ENCODE measurements at regions not wholly inside any gene's neighbourhood (a gene's known extent, or its start where the extent isn't known, plus 50 kb on each side); places are given as distances from the start of the nearest gene placed in this dataset.

- DNase-seq = no peak
These were observed 297.9 kb downstream of the IRF8 start for GRCh38 chr16:86196687-86197391.

DNA sequence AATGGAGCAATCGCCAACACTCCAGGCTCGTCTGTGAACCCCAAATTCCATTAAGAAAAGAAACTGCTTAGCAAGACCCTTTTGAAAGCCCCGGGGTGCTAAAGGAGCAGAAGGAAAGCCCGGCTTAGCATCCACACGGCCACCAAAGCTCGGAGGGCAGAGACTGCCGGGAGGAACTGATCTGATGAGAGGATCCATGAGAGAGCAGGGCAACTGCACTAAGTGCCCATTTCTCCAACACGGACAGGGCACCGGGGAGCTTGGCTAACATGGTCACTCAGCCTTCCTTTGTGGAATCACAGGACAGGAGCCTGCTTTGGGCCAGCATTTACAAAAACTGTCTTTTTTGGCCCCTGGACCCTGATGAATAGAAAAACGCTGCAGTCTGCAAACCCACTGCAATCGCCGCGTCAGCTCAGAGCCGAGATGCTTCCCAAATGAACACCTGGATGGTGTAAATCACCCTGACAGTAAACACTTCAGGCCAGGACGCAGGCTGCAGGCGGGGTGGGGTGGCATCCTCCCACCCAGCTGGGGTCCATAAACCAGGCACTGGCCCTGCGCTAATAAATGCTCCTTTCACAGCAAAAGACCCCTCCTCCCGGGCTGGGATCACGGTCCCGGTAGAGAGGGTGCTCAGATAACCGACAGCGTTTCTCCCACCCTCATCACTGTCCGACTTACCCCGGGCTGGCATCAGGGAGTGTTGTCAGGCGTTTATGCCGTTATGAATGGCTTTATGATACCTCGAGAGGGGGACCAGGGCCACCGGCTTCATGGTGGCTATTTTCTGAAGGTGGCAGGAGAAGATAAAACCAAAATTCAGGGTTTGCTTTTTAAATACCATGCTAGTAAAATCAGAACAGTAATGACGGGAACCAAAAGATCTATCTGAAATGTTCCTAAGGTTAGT, 299.5 kb downstream of the IRF8 start:
- DNase-seq = peak; percentile 56

DNA sequence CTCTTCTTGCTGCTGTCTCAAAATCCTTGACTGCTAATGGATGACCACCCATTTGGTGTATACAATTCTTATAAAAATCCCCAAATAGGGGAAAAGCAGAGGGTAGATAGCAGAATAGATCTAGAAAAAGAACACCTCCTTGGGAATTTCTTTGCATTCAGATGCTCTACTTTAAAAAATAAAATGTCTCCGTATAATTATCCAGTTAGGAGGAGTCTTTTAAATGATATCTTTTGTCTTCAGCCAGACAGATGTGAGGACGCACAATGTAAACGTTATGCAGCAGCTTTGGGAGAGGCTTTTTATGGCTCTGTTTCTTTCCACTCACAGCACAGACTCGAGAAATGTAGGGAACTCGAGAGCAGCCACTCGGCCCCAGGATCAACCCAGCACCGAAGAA, 300.2 kb downstream of the IRF8 start:
- no peak for DNase-seq

- no peak for DNase-seq
These were observed 301.1 kb downstream of the IRF8 start for GRCh38 chr16:86199871-86200695.

GRCh38 chr16:86200722-86201121, 301.8 kb downstream of the IRF8 start:
- DNase-seq = no peak

DNA sequence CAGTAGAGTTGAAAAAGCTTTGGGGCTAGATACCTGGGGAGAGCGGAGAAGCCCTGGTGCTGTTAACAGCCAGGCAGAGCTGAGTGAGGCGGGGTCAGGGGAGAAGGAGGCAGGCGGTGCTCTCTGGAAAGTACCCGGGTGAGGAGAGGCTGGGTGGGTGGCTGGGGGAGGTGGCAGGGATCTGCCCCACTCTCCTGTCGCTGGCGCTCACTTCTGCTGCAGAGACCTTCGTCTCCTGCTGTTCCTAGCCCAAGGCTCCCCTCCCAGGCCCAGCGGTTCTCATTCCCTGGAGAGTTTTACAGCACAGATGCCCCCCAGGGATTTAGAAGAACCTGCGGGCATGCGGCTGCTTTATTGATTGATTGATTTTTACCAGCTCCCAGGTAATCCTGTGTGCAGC, 302.8 kb downstream of the IRF8 start:
- no peak for DNase-seq

GRCh38 chr16:86202267-86202666, 303.3 kb downstream of the IRF8 start:
- no peak for DNase-seq

GRCh38 chr16:86202760-86203426, 303.9 kb downstream of the IRF8 start:
- no peak for DNase-seq

DNA sequence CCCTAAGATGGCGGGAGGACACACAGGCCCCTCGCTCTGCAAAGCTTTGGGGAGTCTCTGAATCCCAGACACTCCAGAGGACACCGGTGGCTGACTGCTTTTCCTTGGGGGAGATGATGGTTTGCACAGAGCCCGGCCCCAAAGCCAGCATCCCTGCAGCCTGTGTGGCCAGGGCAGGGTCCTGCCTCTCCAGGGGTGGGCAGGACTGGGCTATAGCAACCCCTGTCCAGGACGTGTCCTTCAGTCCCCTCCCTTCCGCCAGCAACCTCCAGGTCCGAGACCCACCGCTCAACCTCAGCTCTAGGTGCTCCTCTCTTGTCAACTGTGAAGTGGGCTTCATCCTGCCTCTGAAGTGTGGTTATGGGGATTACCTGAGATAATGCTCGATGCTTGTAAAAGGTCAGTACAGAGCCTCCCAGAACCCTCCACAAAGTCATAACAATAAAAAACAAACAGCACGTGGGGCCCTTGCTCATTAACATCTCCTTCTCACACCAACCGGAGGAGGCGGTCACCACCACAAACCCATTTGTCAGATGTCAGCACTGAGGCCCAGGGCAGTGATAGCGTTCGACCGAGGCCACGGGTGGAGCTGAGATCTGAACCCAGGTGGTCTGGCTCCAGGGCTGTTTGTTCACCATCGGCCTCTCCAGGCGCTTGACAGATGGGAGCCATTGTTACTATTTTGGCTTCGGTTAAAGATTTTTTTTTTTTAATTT, 304.8 kb downstream of the IRF8 start:
- no peak for DNase-seq

DNA sequence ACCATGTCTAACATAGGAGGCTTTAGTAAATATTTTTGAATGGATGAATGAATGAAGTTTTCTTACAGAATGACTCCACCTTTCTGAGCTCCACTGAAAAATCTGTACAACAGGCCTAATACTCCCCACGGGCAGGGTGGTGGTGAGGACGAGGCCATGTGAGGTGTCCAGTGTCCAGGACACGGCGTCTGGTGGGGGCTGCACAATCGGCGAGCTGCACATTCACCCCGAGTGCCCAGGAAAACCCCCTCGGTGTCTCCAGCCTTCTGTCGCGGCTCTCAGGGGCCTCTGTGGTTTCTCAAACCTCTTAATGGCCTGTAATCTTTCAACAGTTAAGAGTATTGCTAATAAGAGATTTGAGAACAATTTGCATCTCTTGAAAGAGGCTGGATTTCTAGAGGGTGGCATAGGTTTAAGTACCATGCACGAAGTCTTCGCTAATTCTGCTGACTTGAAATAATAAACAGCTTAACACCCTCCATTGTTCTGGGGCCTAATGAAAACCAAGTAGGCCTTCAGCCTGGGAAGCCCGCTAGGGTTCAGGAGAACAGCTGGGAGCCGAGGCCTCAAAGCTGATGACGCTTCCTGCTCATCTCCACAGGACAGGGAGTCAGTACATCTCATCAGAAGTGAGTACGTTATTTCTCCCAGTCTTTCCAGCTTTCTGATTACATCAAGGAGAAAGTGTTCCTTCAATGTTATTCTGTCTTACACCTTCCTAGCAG, 304.6 kb upstream of the FOXF1 start:
- no peak for DNase-seq

DNA sequence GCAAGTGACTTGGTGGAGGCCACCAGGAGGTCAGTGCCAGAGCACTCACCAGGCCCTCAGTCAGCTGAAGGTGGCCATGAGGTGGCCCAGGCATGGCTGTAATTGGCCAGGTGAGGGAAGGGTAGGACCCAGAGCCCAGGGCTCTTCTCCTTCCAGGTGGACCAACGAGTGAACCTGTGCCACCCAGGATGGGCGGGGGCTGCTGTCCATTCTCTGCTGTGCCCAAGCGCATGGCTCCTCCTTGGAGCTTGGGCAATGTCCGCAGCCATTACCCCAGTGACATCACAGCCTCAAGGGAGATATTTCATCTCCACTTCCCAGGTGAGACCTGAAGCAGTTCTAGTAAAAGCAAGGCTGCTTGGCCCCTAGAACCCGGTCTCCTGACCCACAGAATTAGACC, 303.0 kb upstream of the FOXF1 start:
- no peak for DNase-seq

DNA sequence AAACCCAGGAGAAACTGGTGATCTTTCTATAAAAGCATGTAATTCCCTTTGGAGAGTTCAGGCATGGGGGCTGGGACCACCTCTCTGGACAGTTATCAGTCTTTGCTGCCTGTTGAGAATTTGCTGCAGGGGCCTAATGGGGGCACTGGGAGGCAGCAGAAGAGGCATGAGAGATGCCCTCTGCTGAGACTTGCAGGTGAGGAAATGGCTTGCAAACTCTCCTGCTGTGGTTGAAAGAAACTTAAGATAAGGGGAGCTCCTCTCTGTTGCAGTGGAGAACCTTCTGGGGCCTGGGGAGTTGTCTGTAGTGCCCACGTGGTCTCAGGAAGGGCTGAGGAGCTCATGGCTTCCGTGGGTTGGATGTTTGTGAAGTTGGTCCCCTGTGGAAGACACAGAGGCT, 301.1 kb upstream of the FOXF1 start:
- DNase-seq = no peak

DNA sequence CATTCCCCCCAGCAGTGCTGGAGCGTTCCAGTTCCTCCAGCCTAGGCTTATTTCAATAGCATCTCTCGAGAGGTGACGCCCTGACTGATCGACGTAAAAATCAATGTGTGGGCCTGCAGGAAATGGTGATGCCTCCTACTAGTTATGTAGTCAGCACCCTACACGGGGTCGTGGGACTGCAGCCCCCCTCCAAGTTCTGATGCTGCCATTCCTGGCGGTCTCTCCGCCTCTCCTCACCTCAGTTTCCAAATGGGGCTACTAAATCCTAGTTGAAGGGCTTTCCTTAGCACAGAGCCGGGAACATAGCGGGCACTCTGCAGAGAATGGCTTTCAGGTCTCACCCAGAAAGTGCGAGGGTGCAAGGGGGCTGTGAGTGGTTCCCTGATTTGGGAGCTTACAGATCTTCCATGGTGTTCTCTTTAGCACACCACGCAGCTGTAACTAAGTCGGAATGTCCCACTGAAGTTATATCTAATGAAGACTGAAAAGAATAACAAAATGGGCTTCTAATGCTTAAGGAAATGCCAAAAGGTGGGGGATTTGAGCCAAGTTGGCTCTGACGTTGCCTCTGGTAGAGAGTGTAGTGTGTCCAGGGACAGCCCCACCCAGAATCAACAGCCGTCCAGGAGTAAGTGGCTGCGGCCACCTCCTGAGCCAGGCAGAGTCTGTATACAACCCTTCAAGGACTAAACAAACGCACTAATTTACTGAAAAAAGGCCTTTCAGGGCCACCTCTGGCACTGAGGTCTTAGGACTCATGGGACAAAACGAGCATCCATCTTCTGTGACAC, 299.7 kb upstream of the FOXF1 start:
- DNase-seq = no peak

GRCh38 chr16:86211265-86211664, 299.1 kb upstream of the FOXF1 start:
- no peak for DNase-seq

GRCh38 chr16:86211800-86212199, 298.5 kb upstream of the FOXF1 start:
- no peak for DNase-seq

- DNase-seq = no peak
These were observed 297.5 kb upstream of the FOXF1 start for GRCh38 chr16:86212706-86213436.

DNA sequence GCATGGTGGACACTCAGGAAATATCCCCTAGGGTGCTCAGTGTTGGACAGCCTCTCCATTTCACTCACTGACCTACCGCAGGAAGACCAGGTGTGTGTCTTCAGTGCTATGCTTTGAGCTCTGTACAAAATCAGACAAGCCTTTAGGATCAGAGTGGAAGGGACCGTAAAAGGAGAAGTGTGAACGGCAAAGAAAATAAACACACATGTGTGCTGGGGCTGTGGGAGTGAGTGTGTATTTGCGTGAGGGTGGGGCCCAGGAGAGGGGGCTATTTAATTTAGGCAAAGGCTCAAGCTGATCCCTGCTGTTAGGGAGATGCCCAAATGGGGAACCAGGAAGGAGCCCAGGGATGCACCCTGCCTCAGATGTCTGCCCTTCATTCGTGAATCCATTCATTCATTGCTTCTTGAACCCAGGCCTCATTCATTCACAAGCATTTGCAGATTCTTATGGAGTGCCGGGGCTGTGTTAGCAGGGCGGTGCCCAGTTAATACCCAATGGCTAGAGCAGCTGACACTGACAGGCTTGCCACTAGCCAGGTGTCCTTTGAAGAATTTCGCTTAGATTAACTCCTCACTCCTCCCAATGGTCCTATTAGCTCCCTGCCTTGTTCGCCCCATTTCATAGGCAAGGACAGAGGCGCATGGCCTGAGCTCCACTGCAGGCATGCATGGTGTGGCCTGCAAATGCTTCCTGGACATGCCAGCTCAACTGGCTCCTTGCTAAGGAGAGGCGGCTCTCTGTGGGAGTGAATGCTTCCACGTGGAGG, 296.7 kb upstream of the FOXF1 start:
- no peak for DNase-seq
